GM12872 (cell line): ENCODE measurements at regions not wholly inside any gene's neighbourhood (a gene's known extent, or its start where the extent isn't known, plus 50 kb on each side); places are given as distances from the start of the nearest gene placed in this dataset.

Experiments
- CTCF ChIP-seq: IDR thresholded peaks from 3 replicates; pipeline ENCODE4 v1.5.1; 2011; ENCODE audit warnings: low read depth, mild to moderate bottlenecking, low read length, moderate library complexity; ENCODE audit not compliant: insufficient read depth

- no peak for TF ChIP-seq CTCF
These were observed 105.4 kb upstream of the VANGL1 start for GRCh38 chr1:115536279-115536816.

GRCh38 chr1:115534106-115534505 is 107.7 kb upstream of the VANGL1 start:
- TF ChIP-seq CTCF = no peak

- no peak for TF ChIP-seq CTCF
These were observed 110.0 kb upstream of the VANGL1 start for GRCh38 chr1:115531631-115532264.

GRCh38 chr1:115530407-115530806 is 111.4 kb upstream of the VANGL1 start:
- no peak for TF ChIP-seq CTCF

GRCh38 chr1:115529216-115529897 is 112.4 kb upstream of the VANGL1 start:
- no peak for TF ChIP-seq CTCF

GRCh38 chr1:115527746-115528145 is 114.0 kb upstream of the VANGL1 start:
- no peak for TF ChIP-seq CTCF

GRCh38 chr1:115526900-115527299 is 114.9 kb upstream of the VANGL1 start:
- TF ChIP-seq CTCF = no peak
